NCI-H2081 (cell line): ENCODE measurements at regions not wholly inside any gene's neighbourhood (a gene's known extent, or its start where the extent isn't known, plus 50 kb on each side); places are given as distances from the start of the nearest gene placed in this dataset.

Experiments used
- DNase-seq, 2 experiments: peaks; one replicate each; lab custom pipeline; 2025; lab: John Stamatoyannopoulos, UW

DNA sequence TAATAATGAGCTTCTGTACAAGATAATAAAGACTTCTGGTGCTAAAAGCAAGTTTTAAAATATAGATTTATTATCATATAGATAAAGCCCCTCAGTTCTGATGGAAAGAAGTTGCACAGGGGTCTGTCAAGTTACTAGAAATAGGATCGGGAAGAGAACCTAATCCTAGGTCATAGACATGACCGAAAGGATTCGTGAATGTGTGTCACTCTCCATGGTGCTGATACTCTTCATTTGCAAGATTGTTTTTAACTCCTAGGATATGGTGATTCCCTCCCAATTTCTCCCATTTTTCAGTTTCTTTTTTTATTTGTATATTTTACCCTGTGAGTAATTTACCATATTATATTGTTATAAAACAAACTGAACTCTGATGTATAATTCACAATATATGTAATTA is 58.9 kb upstream of the CTNNA2 start:
- no peak for DNase-seq

DNA sequence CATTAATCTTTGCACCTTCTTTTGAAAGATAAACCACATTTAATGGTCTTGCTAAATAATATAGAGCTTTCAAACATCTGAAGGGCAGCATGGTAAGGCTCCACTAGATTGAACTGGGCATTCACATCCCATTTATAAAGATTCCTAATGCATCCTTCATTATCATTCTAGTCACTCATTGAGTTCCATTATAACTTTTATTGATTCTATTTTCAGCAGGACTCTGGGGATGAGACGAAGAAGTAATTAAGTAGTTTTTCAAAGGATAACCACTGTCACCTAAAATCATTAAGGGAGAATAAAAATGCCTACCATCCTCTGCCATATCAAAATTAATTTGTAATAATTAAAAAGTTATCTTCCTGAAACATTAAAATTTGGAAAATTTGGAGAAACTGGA is 60.2 kb upstream of the CTNNA2 start:
- no peak for DNase-seq

DNA sequence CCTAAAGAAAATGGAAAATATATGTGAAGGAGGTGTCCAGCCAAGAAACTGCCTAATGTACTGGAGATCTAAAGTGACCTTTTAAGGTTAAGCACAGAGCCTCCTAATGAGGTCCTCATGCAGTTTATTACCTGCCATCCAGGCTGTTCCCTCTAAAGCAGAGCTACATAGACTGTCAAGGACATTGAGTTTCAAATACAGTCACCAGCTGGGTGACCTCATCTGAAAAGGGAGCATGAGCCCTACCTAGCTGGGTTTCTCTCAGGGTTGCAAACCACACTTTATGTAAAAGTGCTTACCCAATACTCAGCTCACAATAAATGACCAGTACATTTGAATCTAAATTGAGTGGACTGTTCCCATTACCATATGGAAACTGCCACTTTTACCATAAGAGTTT is 65.4 kb upstream of the CTNNA2 start:
- DNase-seq: no peak

DNA sequence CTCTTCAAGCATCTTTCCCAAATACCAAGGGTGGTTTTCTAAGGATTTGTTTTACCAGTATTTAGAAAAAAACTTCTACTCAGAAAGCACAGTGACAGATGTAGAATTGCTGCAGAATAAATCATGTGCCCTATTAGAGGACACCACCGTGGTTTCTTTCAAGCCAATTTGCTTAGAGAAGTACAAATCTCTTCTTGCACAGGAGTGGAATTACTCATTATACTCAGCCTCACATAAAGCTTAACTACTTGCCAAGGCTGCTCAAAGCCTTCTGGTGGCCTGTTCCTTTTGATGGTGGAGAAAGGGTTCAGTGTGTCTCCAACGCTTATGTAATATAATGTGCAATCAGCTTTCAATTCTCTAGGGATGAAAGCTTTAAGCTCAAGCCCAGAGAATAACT is 66.5 kb upstream of the CTNNA2 start:
- no peak for DNase-seq

DNA sequence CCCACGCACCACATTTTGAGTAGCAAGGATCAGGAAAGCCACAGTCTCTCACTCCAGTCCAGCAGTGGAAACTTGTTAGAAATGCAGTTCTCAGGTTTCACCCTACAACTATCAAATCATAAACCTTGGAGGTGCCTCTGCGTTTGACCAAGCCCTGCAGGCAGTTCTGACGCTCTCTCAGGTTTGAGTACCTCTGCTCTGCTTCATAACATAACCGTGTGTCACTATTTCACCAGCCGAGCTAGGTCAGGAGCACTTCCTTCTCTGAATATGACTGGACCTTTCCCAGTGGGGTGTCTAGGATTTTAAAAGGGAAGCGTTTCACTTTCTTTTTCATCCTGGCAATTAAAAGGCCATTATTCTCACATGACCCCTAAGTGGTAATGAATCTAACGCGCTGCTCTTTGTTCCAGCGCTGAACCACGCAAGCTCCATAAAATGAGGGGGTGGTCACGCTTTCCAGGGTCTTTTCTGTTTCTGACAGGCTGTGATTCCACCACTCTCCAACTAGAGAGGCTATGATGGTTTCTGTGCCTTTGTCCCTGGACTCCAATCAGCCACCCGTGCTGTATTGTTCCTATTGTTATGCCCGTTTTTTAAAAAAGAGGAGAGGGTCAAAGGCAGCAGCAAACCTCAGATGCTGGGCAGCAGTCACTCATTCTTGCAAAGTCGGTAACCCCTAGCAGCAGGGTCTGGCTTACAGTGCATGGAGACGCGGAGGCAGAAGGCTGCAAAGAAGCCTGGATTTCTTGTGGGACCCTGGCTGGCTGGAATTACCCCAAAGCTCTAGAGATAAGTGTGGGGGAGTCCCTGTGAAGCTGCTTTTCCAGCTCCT is 75.2 kb upstream of the CTNNA2 start:
- peak in 1 of 2 experiments; percentile 34 for DNase-seq

DNA sequence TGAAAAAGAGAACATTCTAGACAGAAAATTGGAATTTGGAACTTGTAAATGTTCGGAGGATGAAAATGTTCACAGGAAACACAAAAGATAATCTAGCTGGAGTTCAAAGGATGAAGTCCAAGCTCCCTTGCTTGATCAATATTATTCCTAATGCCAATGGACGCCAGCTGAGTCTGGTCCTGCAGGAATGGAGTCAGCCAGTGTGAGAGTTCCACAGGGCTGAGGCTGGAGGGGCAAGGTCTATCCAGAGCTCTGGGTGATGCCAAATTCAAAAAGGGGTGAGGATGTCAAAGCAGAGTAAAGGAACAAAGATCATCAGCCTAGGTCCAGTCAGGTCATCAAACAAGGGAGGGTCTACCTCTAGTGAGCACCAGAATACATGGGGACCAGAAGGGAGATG is 78.5 kb upstream of the CTNNA2 start:
- DNase-seq: no peak

DNA sequence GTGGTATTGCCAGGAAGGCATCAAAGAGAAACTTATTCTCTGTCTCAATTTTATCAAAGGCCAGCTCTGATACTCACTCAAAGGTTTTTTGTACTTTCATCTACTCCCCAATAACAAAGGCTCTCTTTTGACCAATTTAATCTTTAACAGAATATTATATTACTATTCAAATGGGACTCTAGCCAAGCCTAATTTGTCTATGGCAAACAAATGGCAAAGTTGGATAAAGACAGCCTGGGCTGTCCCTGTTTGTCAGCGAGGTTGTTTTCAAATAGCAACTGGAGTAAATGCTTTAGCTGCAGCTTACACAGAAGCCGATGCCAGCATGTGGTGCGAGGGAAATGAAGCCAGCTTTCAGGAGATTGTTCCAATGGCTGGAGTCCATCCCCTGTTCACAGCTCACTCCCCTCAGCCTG is 80.1 kb upstream of the CTNNA2 start:
- peak; percentile 59 to 88 for DNase-seq

DNA sequence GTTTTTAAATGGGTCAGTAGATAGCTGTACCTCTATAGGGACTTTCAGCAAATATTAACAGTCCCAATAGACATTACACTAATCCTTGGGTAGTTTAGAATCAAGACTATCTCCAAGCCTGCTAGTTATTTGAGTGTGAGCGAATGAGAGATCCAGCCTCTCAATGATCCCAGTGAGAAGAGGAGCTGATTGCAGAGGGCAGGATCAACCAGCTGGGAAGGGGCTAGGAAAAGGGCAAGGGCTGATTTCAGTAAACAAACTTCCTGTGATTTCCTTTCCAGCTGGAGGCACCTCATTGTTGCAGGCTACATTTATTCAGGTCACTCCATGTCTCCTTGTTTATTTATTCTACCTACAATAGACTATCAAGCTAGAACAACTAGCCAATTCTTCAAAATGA is 84.1 kb upstream of the CTNNA2 start:
- peak in 1 of 2 experiments; percentile 47 for DNase-seq

DNA sequence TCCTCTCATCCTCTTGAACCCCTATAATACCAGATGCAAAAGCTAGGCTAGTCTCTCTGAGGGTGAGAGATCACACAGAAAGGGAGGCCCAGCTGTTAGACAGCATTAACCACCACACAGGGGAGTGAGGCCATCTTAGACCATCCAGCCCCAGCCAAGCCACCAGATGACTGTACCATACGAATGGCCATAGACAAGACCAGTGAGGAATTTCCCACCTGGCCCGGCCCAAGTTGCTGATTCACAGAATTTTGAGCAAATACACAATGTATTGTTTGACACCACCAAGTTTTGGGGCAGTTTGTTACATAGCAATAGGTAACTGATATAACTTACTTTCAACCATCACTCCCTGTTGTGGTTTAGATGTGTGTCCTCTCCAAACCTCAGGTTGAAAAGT is 98.2 kb upstream of the CTNNA2 start:
- DNase-seq: no peak

DNA sequence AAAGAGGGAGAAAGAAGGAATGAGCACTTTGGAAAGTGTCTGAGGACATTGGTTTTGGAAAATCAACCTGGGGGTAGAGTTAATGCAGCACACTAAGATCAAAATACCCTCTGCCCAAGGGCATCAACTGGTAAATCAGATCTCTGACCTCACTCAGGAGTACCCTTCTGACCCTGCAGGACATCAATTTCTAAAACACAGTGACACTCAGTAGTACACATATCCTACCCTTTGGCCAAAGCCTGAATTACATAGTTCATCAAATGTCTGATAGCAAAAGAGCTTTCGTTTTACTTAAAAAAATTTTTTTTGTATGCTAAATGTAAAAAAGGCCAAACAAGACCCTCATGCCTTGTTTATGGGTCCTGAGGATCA is 118.4 kb upstream of the CTNNA2 start:
- DNase-seq: no peak

DNA sequence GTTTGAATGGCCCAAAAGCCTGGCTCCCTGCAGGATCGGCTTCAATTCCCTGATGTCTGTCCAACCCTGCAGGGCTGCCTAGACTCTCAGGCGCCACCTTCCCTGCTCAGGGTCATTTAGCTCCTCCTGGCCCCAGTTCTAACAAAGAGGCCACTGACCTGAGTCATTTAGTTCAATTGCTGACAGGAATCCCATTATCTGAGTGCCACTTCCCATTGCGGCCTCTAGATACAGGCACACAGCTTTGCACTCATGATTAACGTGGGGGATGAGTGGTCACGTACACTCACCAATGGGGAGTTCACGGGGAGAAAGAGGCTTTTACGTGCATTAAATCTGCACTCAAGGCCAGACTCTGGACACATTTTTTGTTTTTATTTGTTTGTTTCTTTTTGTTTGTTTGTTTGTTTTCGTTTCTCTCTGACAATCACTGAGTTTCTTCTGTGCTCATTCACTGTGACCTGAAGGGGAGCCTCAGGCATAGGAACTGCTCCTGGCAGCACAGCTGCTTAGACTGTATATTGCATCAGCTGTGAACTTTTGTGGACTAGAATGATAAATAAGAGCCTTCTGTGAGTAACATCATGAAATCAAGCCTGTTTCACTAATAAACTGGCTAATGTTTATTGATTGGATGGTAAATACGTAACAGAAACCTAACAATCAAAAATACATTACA is 118.9 kb upstream of the CTNNA2 start:
- DNase-seq: no peak

DNA sequence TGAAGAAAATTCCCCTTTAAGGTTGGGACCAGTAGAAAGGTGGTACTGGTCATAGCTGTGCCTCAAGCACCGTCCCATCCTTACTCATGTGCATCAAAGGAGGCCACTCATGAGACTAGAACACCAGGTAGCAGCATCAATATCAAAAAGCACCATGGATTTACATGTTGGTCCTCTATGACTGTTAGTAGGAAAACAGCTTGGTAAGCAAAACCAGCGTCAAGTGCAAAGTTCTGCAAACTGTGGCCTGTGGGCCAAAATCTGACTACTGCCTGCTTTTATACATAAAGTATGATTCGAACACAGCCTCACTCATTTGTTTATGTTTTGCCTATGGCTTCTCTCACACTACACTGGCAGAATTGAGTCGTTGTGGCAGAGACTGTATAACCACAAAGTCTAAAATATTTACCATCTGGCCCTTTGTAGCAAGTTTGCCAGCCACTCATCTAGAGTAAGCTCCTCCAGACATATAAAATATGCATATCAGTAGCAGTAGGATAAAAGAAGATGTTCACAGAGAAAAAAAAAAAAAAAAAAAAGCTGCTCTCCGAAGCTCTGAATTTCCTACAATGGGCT is 119.7 kb upstream of the CTNNA2 start:
- DNase-seq: no peak

DNA sequence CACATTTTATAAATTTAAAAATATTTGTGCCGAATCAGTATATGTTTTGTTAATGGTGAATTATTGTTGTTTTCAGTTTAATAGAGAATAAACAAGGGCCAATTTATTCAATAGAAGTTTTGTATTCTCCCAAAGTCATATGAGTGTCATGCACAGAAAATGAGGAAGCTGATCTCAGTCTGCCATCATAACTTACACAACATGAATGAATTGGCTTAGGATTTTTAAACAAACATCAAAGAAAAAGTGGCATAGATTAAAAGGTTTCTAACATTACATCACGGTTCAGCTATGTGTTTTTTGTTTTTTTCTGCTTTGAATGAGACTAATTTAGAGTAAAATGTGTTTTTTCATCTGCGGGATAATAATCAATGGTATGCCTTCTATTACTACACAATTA is 123.4 kb upstream of the CTNNA2 start:
- no peak for DNase-seq

DNA sequence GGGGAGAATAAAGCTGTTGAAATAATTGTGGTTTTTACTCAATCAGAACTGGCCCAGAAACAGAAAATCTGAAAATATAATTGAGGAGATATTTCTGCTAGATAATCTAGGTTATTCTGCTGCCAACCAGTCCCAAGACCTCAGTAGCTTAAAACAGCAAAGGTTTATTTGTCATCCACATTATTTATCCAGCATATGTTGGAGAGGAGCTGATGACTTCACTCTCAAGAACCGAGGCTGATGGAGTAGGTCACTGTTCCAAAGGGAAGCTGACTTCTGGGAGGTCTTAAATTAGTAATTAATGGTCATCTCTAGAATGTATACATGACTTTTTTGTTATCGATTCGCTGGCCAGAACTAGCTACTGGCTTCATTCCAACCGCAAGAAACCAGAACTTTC is 124.8 kb upstream of the CTNNA2 start:
- DNase-seq: no peak

DNA sequence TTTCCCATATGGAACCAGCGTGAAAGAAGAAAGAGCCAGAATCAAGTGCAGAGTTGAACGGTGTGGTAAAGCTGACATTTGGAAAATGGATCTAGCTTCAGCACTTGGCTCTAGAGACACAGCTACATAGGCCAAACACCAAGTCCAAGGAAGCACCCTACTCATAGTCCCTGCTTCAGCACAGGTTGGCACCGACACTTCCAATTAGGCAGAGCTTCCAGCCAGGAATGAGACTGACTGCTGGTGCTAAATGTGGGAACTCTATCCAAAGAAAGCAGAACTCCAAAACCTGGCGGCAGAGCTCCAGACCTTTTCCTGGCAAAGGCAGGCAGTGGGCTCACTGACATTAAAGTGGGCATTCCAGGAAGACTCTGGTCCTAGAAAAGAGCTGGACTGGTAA is 125.4 kb upstream of the CTNNA2 start:
- DNase-seq: no peak

DNA sequence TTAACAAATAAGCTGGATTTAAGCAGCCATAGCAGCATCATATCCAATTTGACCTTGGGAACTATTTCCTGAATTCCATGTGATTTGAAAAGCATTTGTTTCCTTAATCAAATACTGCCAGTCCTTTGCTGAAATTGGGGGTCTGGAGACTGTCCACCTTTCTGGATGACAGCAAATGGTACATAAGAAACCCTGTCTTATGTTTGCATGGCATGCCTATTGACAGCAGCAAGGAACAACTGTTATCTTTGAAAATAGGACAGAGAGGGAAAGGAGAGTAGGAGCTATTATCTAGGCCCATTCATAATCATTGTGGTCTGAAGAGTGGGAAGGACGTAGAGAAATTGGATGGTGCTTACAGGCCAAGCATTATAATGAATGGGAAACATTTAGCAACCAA is 129.2 kb upstream of the CTNNA2 start:
- no peak for DNase-seq

DNA sequence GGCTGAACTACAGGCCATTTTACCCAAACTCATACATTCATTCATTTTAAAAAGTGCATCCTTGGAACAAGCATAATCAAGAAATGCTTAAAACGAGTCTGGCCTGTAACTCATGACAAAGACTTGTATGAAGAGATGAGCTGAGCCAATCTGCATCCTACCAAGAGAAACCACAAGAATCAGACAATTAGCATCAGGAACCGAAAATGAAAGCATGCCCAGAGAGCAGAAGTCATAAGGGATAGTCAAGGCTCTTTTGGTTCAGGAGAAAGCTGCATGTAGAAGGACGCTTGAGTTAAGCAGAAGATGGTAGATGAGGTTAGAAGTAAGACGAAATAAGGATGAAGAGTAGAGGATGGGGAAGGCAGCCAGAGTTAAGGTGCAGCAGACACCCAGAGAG is 137.0 kb upstream of the CTNNA2 start:
- no peak for DNase-seq

DNA sequence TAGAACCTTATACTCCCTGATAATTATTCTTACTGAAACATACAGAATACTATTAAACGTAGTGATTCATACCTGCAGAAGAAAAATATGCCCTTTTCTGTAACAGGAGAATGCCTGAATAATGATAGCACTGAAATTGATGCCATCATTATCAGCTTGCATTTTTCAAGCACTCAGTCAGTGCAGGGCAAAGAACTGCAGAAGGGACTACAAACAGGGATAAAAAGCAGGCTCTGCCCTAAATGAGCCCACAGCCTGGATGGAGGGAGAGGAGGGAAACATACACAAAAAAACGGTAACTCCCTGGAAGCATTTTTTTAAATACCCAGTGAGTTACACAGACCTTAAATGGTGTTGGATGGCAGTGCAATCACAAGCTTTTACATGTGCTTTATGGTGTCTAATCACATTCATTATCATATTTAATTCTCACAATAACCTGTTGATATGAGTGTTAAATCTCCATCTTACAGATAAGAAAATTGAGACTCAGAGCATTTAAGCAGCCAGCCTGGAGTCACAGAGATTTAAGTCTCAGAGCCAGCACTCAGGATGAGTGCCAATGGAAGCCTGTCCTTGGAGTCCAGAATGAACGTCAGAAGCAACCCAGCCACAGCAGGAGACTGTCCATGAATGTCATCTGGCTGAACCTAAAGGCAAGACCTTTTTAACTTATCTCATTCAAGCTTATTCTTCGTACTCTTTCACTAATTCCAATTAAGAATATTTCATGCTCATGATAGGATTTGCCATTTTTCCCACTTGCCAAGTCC is 139.3 kb upstream of the CTNNA2 start:
- DNase-seq: no peak

DNA sequence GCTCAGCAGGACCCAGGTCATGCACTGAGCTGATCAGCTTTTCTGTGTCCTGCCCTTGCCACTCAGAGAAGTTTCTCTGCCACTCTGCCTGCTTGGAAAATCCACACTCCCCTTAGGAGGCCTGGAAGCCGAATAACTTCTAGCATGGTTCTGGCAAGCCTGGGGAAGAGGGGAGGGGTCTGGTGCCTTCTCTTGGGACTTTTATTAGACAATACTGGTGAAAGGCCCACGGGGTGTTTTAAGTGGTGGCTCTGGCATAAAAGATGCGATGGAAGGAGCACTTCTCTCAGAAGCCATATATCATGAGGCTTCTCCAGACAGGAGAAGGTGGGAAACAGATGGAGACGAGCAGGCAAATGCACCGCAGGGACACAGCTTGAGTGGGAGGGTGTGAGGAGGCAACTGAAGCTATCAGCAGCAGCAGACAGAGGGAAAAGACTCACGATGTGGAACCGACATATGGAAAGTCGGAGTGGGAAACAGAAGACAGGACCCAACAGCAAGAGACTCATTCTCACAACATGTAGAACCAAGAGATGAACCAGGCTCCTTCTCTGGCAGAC is 141.8 kb upstream of the CTNNA2 start:
- DNase-seq: no peak

DNA sequence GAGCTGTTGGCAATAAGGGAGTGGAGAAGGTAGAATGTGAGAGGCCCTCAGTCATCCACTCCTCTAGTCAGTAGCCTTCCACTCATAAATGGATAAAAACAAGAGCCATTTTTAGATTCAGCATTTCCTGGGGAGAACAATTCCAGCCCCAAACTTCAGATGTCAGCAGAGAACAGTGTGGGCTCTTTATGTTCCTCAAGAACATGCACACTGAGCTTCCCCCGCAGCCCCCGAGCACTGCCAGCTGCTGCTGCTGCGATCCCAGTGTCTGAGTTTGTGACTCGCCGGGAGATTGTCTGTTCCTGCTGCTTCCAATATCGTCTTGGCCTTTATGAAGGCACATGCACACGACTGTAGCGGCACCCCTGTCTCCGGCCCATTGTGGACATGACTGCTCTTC is 143.7 kb upstream of the CTNNA2 start:
- no peak for DNase-seq

DNA sequence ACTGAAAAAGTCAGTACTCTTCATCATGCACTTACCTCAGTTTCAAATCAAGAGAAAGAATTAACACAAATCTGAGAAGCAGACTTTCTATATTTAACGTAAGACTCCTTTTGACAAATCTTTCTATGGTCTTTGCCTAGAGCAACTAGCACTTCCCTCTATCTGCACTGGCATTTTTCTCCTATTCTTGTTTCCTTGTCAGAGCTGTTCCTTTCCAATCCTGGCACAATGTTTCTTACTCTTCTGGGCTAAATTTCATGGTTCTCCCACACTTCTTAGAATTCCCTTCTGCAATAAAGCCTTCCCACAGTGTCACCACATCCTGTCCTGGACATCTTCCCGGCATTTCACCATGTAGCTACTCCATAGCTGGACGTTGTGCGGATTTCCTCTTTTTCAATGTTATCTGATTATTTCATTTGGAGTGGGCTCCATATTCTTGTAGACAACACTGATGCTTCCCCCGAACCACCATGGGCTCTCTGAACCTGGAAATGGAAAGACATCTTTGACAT is 144.7 kb upstream of the CTNNA2 start:
- no peak for DNase-seq

DNA sequence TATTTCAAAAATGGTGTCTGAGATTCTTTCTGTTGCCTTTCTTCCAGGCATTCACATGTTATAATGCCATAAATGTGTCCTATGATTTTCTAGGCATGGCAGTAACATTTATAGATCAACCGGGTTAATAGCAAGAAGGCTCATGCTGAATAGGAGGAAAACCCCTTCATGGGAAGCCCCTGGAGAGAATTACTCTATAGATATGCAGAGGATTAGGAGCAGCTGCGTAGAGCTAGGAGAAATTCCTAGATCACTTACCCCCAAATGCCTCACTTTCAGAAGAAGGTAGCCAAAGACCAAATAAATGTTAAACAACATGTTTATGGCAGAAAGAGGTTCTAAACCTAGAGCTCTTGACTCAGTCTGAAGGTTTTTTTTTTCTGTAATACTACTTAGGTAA is 153.4 kb upstream of the CTNNA2 start:
- DNase-seq: no peak
